Ovary (tissue), 3 donors: ENCODE measurements at regions not wholly inside any gene's neighbourhood (a gene's known extent, or its start where the extent isn't known, plus 50 kb on each side); places are given as distances from the start of the nearest gene placed in this dataset.

Source experiments
- POLR2A ChIP-seq: fragments of 450-650 bp; IDR thresholded peaks from one replicate; pipeline ENCODE4 v1.6.1; 2017; ENCODE audit warnings: antibody characterized with exemption, mild to moderate bottlenecking, moderate library complexity
- TF ChIP-seq, protein P1 (sequence below), 3 donors: fragments of 450-650 bp in 2 of 3; fragments of 200-600 bp in 1 of 3; IDR thresholded peaks; one replicate each; pipeline versions ENCODE4 v1.5.1 to v1.8.0; 2016 to 2022; ENCODE audit warnings: antibody characterized with exemption in 3 of 3, mild to moderate bottlenecking in 1 of 3
- donor health status: DM: no; HTN: no; CAD: no.

- TF ChIP-seq, protein P1, sequence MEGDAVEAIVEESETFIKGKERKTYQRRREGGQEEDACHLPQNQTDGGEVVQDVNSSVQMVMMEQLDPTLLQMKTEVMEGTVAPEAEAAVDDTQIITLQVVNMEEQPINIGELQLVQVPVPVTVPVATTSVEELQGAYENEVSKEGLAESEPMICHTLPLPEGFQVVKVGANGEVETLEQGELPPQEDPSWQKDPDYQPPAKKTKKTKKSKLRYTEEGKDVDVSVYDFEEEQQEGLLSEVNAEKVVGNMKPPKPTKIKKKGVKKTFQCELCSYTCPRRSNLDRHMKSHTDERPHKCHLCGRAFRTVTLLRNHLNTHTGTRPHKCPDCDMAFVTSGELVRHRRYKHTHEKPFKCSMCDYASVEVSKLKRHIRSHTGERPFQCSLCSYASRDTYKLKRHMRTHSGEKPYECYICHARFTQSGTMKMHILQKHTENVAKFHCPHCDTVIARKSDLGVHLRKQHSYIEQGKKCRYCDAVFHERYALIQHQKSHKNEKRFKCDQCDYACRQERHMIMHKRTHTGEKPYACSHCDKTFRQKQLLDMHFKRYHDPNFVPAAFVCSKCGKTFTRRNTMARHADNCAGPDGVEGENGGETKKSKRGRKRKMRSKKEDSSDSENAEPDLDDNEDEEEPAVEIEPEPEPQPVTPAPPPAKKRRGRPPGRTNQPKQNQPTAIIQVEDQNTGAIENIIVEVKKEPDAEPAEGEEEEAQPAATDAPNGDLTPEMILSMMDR (IDR thresholded peaks at IDR 0.05) = no peak
- no peak for TF ChIP-seq POLR2A
Measured at GRCh38 chr9:75451505-75451904, 363.2 kb downstream of the OSTF1 start.
